Stomach (tissue), 4 donors: ENCODE measurements at regions not wholly inside any gene's neighbourhood (a gene's known extent, or its start where the extent isn't known, plus 50 kb on each side); places are given as distances from the start of the nearest gene placed in this dataset.

ENCODE experiments used
- CTCF ChIP-seq, 7 experiments: fragments of 450-650 bp in 4 of 7; fragments of 200-600 bp in 3 of 7; sonication (generic) in 3 of 7; IDR thresholded peaks; one replicate each; pipeline ENCODE4 v1.5.1; 2016 to 2019; ENCODE audit warnings: antibody characterized with exemption in 7 of 7, control low read depth in 2 of 7, mild to moderate bottlenecking in 1 of 7
- POLR2A ChIP-seq, 4 donors: fragments of 450-650 bp; IDR thresholded peaks; one replicate each; pipeline ENCODE4 v1.6.1; 2016; ENCODE audit warnings: antibody characterized with exemption in 4 of 4, control low read depth in 2 of 4, mild to moderate bottlenecking in 1 of 4, moderate library complexity in 1 of 4
- POLR2AphosphoS5 ChIP-seq, 3 donors: sonication (generic); formaldehyde crosslinking; IDR thresholded peaks; one replicate each; pipeline ENCODE4 v1.6.1; 2016; ENCODE audit warnings: antibody characterized with exemption in 3 of 3

GRCh38 chr15:47409038-47409437 lies 308.3 kb upstream of the SEMA6D start:
- TF ChIP-seq CTCF (IDR thresholded peaks at IDR 0.05) (no peak), POLR2A (IDR thresholded peaks at IDR 0.05) (no peak), POLR2AphosphoS5 (IDR thresholded peaks at IDR 0.05) (no peak)
